GM10266 (cell line): ENCODE measurements at regions not wholly inside any gene's neighbourhood (a gene's known extent, or its start where the extent isn't known, plus 50 kb on each side); places are given as distances from the start of the nearest gene placed in this dataset.

Source experiments
- DNase-seq: peaks from one replicate; pipeline ENCODE4 v3.0.0; 2012; ENCODE audit errors: extremely low spot score
- TF ChIP-seq, protein P1 (sequence below): IDR thresholded peaks from 2 replicates; pipeline ENCODE4 v1.5.1; 2012; ENCODE audit warnings: mild to moderate bottlenecking, low read depth; ENCODE audit not compliant: control insufficient read depth, insufficient read depth; ENCODE audit errors: missing control alignments

DNA sequence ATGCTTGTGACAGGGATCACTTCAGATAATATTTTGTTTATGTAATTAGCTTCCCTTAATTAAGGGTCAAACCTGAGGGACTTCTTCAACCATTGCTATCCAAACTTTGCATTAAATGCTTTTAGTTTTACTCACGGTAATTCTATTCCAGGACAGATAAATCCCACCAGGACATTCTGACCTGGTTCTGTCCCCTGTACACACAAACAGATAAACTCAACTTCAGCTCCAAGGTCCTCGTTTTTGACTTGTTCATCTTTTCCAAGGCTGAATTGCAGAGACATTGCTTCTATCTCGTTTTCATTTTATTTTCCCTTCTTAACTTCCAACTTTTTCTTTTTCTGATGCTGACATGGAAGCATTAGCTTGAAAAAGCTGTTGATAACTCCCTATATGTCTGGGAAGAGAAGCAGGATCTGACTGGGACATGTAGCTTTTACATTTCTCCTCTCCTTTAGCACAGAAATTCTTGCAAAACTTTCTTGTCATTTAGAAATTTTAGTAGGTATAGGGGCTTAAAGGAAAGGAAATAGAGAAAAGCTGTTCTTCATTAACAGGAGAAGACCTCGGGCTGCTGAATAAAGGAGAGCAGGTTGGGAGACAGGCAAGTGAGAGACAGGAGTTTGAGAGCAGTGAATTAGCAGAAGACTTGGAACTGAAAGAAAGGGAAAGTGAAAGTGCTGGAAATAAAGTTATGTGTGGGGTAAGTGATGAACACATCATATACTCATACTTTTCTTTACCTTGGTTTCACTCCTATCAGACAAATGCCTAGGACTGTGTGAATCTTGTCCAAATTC lies 231.7 kb upstream of the B3GALT2 start:
- TF ChIP-seq, protein P1, sequence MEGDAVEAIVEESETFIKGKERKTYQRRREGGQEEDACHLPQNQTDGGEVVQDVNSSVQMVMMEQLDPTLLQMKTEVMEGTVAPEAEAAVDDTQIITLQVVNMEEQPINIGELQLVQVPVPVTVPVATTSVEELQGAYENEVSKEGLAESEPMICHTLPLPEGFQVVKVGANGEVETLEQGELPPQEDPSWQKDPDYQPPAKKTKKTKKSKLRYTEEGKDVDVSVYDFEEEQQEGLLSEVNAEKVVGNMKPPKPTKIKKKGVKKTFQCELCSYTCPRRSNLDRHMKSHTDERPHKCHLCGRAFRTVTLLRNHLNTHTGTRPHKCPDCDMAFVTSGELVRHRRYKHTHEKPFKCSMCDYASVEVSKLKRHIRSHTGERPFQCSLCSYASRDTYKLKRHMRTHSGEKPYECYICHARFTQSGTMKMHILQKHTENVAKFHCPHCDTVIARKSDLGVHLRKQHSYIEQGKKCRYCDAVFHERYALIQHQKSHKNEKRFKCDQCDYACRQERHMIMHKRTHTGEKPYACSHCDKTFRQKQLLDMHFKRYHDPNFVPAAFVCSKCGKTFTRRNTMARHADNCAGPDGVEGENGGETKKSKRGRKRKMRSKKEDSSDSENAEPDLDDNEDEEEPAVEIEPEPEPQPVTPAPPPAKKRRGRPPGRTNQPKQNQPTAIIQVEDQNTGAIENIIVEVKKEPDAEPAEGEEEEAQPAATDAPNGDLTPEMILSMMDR, result no peak
- DNase-seq, result no peak

DNA sequence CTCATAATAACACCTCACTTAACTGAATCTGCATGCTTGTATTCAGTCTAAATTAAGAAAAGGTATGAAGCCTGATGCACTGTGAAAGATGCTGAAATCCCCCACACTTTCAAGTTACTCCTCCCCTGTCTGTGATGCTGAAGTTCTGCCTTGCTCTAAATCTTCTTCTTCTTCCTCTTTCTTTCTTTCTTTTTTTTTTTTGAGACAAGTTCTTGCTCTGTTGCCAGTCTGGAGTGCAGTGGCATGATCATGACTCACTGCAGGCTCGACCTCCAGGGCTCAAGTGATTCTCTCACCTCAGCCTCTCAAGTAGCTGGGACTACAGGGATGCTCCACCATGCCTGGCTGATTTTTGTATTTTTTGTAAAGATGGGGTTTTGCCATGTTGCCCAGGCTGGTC lies 231.0 kb upstream of the B3GALT2 start:
- DNase-seq, result no peak
- TF ChIP-seq, protein P1, result no peak

DNA sequence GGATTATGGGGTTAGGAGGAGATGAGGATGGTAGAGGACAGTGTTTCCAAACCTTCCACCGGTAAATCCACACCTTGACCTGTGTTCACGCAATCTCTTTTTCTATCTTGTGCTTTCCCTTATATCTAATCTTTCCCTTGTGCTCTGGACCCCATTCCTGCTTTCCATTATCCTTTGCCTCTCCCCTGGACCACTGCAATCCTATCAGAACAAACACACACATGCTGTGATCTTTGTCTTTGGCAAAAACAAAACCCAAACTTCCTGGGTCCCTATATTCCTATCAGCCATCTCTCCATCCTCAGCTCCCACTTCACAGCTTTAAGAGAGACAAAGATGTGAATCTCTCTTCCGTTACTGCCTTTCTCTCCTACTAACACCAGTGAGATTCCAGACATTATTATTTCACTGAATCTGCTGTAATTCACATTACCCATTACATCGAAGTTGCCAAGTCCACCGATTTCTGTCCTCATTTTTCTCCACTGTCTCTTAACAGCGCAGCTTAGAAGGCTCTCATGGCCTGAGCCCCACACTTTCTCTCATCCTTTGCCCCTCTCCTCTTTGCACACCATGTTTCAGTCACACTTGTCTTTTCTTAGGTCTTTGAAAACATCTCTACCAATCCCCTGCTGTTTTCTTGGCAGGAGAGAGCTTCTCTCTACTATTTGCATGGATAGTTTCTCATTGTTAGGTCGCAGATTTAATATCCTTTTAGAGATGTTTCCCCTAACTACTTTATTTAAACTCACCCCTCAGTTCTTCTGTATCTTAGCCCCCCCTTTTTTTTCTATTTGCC lies 230.0 kb upstream of the B3GALT2 start:
- TF ChIP-seq, protein P1, result no peak
- no peak for DNase-seq

DNA sequence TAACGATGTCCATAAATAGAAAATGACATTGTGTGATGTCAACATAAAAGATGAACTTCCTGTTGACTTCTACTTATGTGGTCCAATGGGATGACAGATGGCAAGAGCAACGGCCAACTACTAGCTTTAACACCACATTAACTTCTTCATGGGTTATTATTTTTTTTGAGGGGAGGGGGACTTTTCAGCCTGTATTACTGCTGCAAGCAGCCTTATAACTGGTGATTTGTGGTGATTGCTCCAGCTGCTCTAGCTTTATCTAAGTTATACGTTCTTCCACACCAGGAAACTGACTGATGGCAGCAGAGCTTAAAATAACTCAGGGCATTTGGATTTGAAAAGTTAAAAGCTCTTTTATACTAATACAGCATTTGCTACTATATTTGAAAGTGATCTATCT lies 228.8 kb upstream of the B3GALT2 start:
- TF ChIP-seq, protein P1, result no peak
- no peak for DNase-seq

DNA sequence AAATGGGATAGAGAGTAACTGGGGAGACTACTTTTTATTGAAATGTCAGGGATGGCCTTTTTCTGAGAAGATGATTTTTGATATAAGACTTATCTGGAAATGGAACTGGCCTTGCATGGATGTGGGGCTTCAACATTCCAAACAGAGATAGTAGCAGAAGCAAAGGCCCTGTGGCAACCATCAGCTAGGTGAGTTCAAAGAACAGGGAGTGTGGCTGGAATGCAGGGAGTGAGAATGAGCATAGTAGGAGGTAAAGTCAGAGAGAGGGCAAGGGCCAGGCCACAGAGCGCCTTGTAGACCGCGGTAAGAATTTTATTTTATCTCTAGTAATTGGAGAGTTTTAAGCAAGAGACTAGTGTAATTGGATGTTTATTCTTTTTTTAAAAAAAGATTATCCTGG lies 227.0 kb upstream of the B3GALT2 start:
- DNase-seq, result no peak
- TF ChIP-seq, protein P1, result no peak

DNA sequence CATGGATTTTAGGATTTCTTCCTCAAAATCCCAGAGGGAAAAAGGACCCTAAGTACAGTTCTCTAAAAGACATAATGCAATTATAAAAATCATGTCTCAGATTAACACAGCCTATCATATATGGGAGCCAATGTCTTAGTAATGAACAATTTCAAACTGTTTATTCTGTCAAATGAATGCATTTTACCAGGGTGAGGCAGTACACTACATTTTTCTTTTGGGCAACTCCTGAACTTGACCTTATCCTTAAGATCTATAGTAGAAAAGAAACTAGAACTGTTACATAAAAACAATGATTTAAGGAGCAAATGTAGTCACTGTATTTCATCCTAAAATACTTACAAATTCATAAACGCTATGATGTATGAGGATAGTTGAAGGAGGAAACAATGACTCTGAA lies 226.3 kb upstream of the B3GALT2 start:
- DNase-seq, result no peak
- TF ChIP-seq, protein P1, result no peak

DNA sequence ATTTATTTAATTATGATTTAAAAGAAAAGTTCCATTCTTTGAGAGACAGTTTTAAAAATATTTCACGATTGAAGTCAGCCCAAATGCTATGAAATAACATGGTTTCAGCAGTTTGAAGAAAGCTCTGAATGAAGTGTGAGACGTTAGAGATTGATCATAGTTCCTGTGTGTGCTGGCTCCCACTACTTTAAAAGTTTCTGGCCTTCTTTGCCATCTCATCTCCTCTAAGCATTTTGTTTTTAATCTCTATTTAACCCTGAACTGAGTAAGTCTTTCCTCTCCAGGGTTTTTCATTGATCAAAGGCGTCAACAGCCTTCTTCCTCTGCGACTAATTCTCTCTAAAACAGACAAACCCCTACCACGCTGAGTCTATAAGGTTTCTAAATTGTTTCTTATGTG lies 225.3 kb upstream of the B3GALT2 start:
- TF ChIP-seq, protein P1, result no peak

More for the DNA sequence above, 225.3 kb upstream of the B3GALT2 start:
- DNase-seq, result no peak
